K562 (cell line): ENCODE measurements at regions not wholly inside any gene's neighbourhood (a gene's known extent, or its start where the extent isn't known, plus 50 kb on each side); places are given as distances from the start of the nearest gene placed in this dataset.

Experiments
- BHLHE40 ChIP-seq: IDR thresholded peaks from 2 replicates; pipeline ENCODE4 v1.6.1; 2011; ENCODE audit warnings: low read length, improper control_type of control experiment
- BRD4 ChIP-seq: fragments of 200-600 bp; sonication (generic); IDR thresholded peaks from 2 replicates; pipeline ENCODE4 v1.6.1; 2017; ENCODE audit warnings: inconsistent platforms
- GABPB2 ChIP-seq: fragments of 250-450 bp; sonication (Bioruptor Pico); conservative IDR thresholded peaks from 2 replicates; pipeline ENCODE4 v1.5.1; 2021; ENCODE audit warnings: mild to moderate bottlenecking
- LARP7 ChIP-seq: fragments of 450-650 bp; IDR thresholded peaks from 2 replicates; pipeline ENCODE4 v1.6.1; 2016
- NRF1 ChIP-seq, 2 experiments: fragments of 450-650 bp; IDR thresholded peaks in 1 of 2; conservative IDR thresholded peaks in 1 of 2; 2 replicates each; pipeline ENCODE4 v1.6.1; 2014; ENCODE audit warnings: mild to moderate bottlenecking in 2 of 2
- PRDM10 ChIP-seq: fragments of 450-650 bp; IDR thresholded peaks from 2 replicates; pipeline ENCODE4 v1.6.1; 2018; ENCODE audit not compliant: partially characterized antibody
- RFX5 ChIP-seq: IDR thresholded peaks from 2 replicates; pipeline ENCODE4 v1.6.1; 2011; ENCODE audit warnings: low read depth, mild to moderate bottlenecking, improper control_type of control experiment, low read length
- SP2 ChIP-seq: IDR thresholded peaks from 2 replicates; pipeline ENCODE4 v1.6.1; 2011; ENCODE audit warnings: mild to moderate bottlenecking, low read depth, low read length, moderate library complexity; ENCODE audit not compliant: poor library complexity, severe bottlenecking; ENCODE audit errors: extremely low read depth
- TGIF2 ChIP-seq: sonication (generic); formaldehyde crosslinking; IDR thresholded peaks from 2 replicates; pipeline ENCODE4 v1.8.1; 2022; ENCODE audit warnings: mild to moderate bottlenecking, missing genetic modification reagents, moderate library complexity
- ZFX ChIP-seq: sonication (generic); formaldehyde crosslinking; IDR thresholded peaks from 2 replicates; pipeline ENCODE4 v1.8.0; 2022; ENCODE audit warnings: mild to moderate bottlenecking, missing genetic modification reagents, moderate library complexity
- ZNF583 ChIP-seq: fragments of 250-450 bp; sonication (Bioruptor Pico); IDR thresholded peaks from 2 replicates; pipeline ENCODE4 v1.4.0; 2020
- ZSCAN29 ChIP-seq: fragments of 450-650 bp; IDR thresholded peaks from 2 replicates; pipeline ENCODE4 v1.6.1; 2017

DNA sequence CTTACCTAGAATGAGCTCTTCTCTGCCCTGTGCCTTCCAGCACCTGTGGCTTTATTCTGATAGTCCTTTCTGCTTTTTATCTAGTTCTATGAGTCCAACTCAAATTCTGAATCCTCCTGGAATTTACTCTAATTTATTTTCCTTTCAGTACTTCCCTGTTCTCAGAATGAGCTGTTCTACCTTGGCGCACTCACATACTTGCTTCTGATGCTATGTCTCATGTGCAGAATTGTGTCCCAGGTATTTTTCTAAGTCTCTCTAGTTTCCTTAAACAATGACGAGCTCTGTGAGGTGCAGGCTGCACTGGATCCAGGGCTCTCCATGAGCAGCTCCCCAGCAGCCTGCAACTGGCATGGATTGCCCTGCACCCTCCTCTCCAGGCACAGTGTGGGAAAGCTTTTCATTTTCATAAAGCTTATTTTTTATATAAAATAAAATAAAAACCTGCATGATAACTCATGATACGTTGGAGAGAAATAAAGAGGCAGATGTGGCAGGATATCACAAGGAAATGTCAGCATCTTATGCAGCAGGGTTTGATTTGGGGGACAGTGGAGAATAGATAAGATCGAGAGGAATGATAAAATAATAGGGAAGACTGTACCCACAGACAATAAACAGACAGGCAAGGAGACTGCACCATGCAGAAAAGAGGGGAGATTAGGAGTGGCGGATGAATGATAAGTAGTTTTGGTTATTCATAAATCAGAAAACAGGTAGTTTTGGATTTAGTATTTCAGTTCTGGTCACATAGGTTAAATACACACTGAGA lies 258.2 kb upstream of the POM121L12 start:
- TF ChIP-seq ZNF583 = no peak
- TF ChIP-seq ZSCAN29 = no peak
- no peak for TF ChIP-seq LARP7
- no peak for TF ChIP-seq ZFX (CRISPR knock-in tag)
- no peak for TF ChIP-seq SP2
- no peak for TF ChIP-seq NRF1 (conservative IDR thresholded peaks at IDR 0.05 in 1 of 2, IDR thresholded peaks at IDR 0.05 in 1 of 2)
- TF ChIP-seq GABPB2 (CRISPR knock-in tag) = no peak
- no peak for TF ChIP-seq PRDM10
- no peak for TF ChIP-seq BRD4
- no peak for TF ChIP-seq RFX5
- no peak for TF ChIP-seq BHLHE40
- TF ChIP-seq TGIF2 (CRISPR knock-in tag) = no peak
